ENCODE measurements at regions not wholly inside any gene's neighbourhood (a gene's known extent, or its start where the extent isn't known, plus 50 kb on each side); places are given as distances from the start of the nearest gene placed in this dataset.

- TF ChIP-seq PATZ1 (CRISPR knock-in tag; IDR thresholded peaks at IDR 0.05; ENCODE audit: borderline replicate concordance) (no peak), TCF4 (CRISPR knock-in tag; IDR thresholded peaks at IDR 0.05; ENCODE audit: borderline replicate concordance) (no peak), CSDC2 (CRISPR knock-in tag; IDR thresholded peaks at IDR 0.05) (no peak)
Measured at GRCh38 chr11:8858808-8859207, 52.2 kb upstream of the AKIP1 start.
